H1 (cell line): ENCODE measurements at regions not wholly inside any gene's neighbourhood (a gene's known extent, or its start where the extent isn't known, plus 50 kb on each side); places are given as distances from the start of the nearest gene placed in this dataset.

ENCODE experiments used
- CTCF ChIA-PET: fragments of 300-600 bp; sonication (Branson Sonifier 250); formaldehyde crosslinking; loops from one replicate; lab custom pipeline; 2021; ENCODE audit not compliant: partially characterized antibody; lab: Charles Lee
- POLR2A ChIA-PET: fragments of 300-600 bp; sonication (Branson Sonifier 250); formaldehyde crosslinking; loops from one replicate; lab custom pipeline; 2021; ENCODE audit warnings: inconsistent platforms; ENCODE audit not compliant: partially characterized antibody; lab: Charles Lee
- DNase-seq, 2 experiments: peaks; one replicate each; pipeline versions ENCODE4 v3.0.0 to v3.0.0-alpha.2; 2010 to 2022; ENCODE audit warnings: low spot score in 2 of 2, low read depth in 1 of 2, mixed read lengths in 1 of 2
- FAIRE-seq: peaks from 2 replicates; lab custom pipeline; 2011; peaks lifted over from hg19 to GRCh38; lab: Jason Lieb, UNC
- H2AFZ ChIP-seq: 2 replicates; pipeline ENCODE4 v1.8.1; 2012; ENCODE audit warnings: low read length, inconsistent platforms
- H2AK5ac ChIP-seq: 2 replicates; pipeline ENCODE4 v1.6.1; 2013; ENCODE audit warnings: low read depth, low read length
- H2BK120ac ChIP-seq: replicated peaks from 2 replicates; pipeline ENCODE3; 2013; ENCODE audit warnings: low read depth, low read length, inconsistent platforms
- H2BK12ac ChIP-seq: 2 replicates; pipeline ENCODE4 v1.6.1; 2013; ENCODE audit warnings: low read depth, low read length
- H2BK15ac ChIP-seq: 2 replicates; pipeline ENCODE4 v1.6.1; 2013; ENCODE audit warnings: low read length
- H2BK20ac ChIP-seq: 2 replicates; pipeline ENCODE4 v1.6.1; 2013; ENCODE audit warnings: low read length
- H2BK5ac ChIP-seq: 2 replicates; pipeline ENCODE4 v1.6.1; 2013; ENCODE audit warnings: low read depth, low read length
- H3K14ac ChIP-seq: 2 replicates; pipeline ENCODE4 v1.6.1; 2013; ENCODE audit warnings: inconsistent platforms; ENCODE audit not compliant: insufficient read length
- H3K18ac ChIP-seq: 2 replicates; pipeline ENCODE4 v1.6.1; 2013; ENCODE audit warnings: low read length; ENCODE audit errors: extremely low read depth
- H3K23ac ChIP-seq: 2 replicates; pipeline ENCODE4 v1.6.1; 2013; ENCODE audit warnings: inconsistent platforms; ENCODE audit not compliant: insufficient read length
- H3K23me2 ChIP-seq: 2 replicates; pipeline ENCODE4 v1.6.1; 2013; ENCODE audit warnings: low read depth, low read length
- H3K27ac ChIP-seq: 2 replicates; pipeline ENCODE4 v1.6.1; 2011; ENCODE audit warnings: low read depth, low read length, inconsistent platforms
- H3K27me3 ChIP-seq, 4 experiments: replicated peaks in 1 of 4; 1 replicate in 1 of 4; 2 replicates in 3 of 4; pipeline versions ENCODE4 v1.6.1 to v1.8.1; 2011 to 2013; ENCODE audit warnings: low read length in 3 of 4, mild to moderate bottlenecking in 3 of 4, inconsistent platforms in 2 of 4, mixed read lengths in 2 of 4, moderate library complexity in 1 of 4; ENCODE audit not compliant: control insufficient read depth in 3 of 4, insufficient read depth in 3 of 4; ENCODE audit errors: extremely low read depth in 1 of 4
- H3K36me3 ChIP-seq, 4 experiments: 2 replicates each; pipeline versions ENCODE4 v1.6.1 to v1.8.1; 2011 to 2013; ENCODE audit warnings: mild to moderate bottlenecking in 4 of 4, low read length in 3 of 4, moderate library complexity in 2 of 4, control low read depth in 1 of 4, inconsistent platforms in 1 of 4; ENCODE audit not compliant: insufficient read depth in 4 of 4, control insufficient read depth in 2 of 4
- H3K4ac ChIP-seq: replicated peaks from 2 replicates; pipeline ENCODE3; 2013; ENCODE audit warnings: low read length, low read depth, mixed read lengths, inconsistent platforms; ENCODE audit not compliant: insufficient read length
- H3K4me1 ChIP-seq, 4 experiments: replicated peaks in 1 of 4; 1 replicate in 1 of 4; 2 replicates in 3 of 4; pipeline versions ENCODE4 v1.6.1 to v1.8.1; 2011 to 2013; ENCODE audit warnings: low read length in 3 of 4, inconsistent platforms in 2 of 4, mixed read lengths in 1 of 4; ENCODE audit not compliant: insufficient read depth in 4 of 4, control insufficient read depth in 3 of 4
- H3K4me2 ChIP-seq, 2 experiments: 2 replicates each; pipeline versions ENCODE4 v1.6.1 to v1.8.1; 2011 to 2013; ENCODE audit warnings: low read depth in 2 of 2, low read length in 2 of 2, control low read depth in 1 of 2, inconsistent platforms in 1 of 2, mild to moderate bottlenecking in 1 of 2; ENCODE audit not compliant: insufficient read depth in 1 of 2
- H3K4me3 ChIP-seq, 4 experiments: fragments of 200-600, 300-600 bp in 1 of 4; sonication (generic), shearing (Covaris generic), sonication (Bioruptor Twin) in 1 of 4; 2 replicates each; pipeline versions ENCODE4 v1.5.1 to v1.8.1; 2011 to 2016; ENCODE audit warnings: low read length in 4 of 4, low read depth in 3 of 4, control low read depth in 2 of 4, inconsistent platforms in 2 of 4, mild to moderate bottlenecking in 2 of 4, mixed read lengths in 1 of 4, moderate library complexity in 1 of 4; ENCODE audit not compliant: insufficient read depth in 2 of 4; ENCODE audit errors: extremely low read depth in 1 of 4
- H3K56ac ChIP-seq: replicated peaks from 2 replicates; pipeline ENCODE3; 2013; ENCODE audit warnings: low read depth, mild to moderate bottlenecking, mixed read lengths, low read length, inconsistent platforms; ENCODE audit not compliant: insufficient read length
- H3K79me1 ChIP-seq: 2 replicates; pipeline ENCODE4 v1.6.1; 2013; ENCODE audit warnings: low read depth, low read length, control low read depth
- H3K79me2 ChIP-seq, 2 experiments: 2 replicates each; pipeline versions ENCODE4 v1.6.1 to v1.8.1; 2012 to 2013; ENCODE audit warnings: low read length in 2 of 2, mild to moderate bottlenecking in 2 of 2, inconsistent platforms in 1 of 2; ENCODE audit not compliant: insufficient read depth in 2 of 2, control insufficient read depth in 1 of 2
- H3K9ac ChIP-seq, 4 experiments: replicated peaks in 1 of 4; 1 replicate in 1 of 4; 2 replicates in 3 of 4; pipeline versions ENCODE4 v1.6.1 to v1.8.1; 2011 to 2013; ENCODE audit warnings: low read depth in 3 of 4, low read length in 3 of 4, control low read depth in 2 of 4, mild to moderate bottlenecking in 2 of 4, moderate library complexity in 2 of 4, inconsistent platforms in 1 of 4; ENCODE audit errors: extremely low read depth in 1 of 4
- H3K9me3 ChIP-seq, 2 experiments: 2 replicates each; pipeline versions ENCODE4 v1.6.1 to v1.8.1; 2012 to 2013; ENCODE audit warnings: mild to moderate bottlenecking in 2 of 2, moderate library complexity in 2 of 2, control low read depth in 1 of 2, inconsistent platforms in 1 of 2, low read depth in 1 of 2, low read length in 1 of 2, mixed read lengths in 1 of 2; ENCODE audit not compliant: insufficient read depth in 2 of 2
- H4K20me1 ChIP-seq, 2 experiments: replicated peaks in 1 of 2; 2 replicates each; pipeline versions ENCODE3 to v1.8.1; 2011 to 2013; ENCODE audit warnings: inconsistent platforms in 2 of 2, low read length in 2 of 2, mild to moderate bottlenecking in 1 of 2; ENCODE audit not compliant: insufficient read depth in 2 of 2, control insufficient read depth in 1 of 2
- H4K5ac ChIP-seq: 2 replicates; pipeline ENCODE4 v1.6.1; 2013; ENCODE audit warnings: low read length, low read depth, mixed read lengths, inconsistent platforms; ENCODE audit not compliant: insufficient read length
- H4K8ac ChIP-seq: 2 replicates; pipeline ENCODE4 v1.8.0; 2013; ENCODE audit warnings: mild to moderate bottlenecking, moderate library complexity, low read length, inconsistent platforms; ENCODE audit not compliant: insufficient read depth; ENCODE audit errors: extremely low read depth
- H4K91ac ChIP-seq: replicated peaks from 2 replicates; pipeline ENCODE3; 2013; ENCODE audit warnings: low read length, mixed read lengths, inconsistent platforms; ENCODE audit not compliant: insufficient read length
- ATF3 ChIP-seq: IDR thresholded peaks from 2 replicates; pipeline ENCODE4 v1.6.1; 2011; ENCODE audit warnings: low read depth, mild to moderate bottlenecking, low read length; ENCODE audit not compliant: insufficient read depth
- BACH1 ChIP-seq: IDR thresholded peaks from 2 replicates; pipeline ENCODE4 v1.6.1; 2012; ENCODE audit warnings: low read length, improper control_type of control experiment
- FOSL1 ChIP-seq: IDR thresholded peaks from 2 replicates; pipeline ENCODE4 v1.6.1; 2011; ENCODE audit warnings: mild to moderate bottlenecking, low read depth, low read length, moderate library complexity; ENCODE audit not compliant: insufficient read depth
- HDAC6 ChIP-seq: IDR thresholded peaks from one replicate; pipeline ENCODE4 v1.7.1; 2012; ENCODE audit warnings: low read depth, mild to moderate bottlenecking, inconsistent platforms, low read length, moderate library complexity
- POLR2A ChIP-seq, 2 experiments: IDR thresholded peaks; 1 replicate in 1 of 2; 2 replicates in 1 of 2; pipeline ENCODE4 v1.6.1; 2011; ENCODE audit warnings: low read depth in 2 of 2, low read length in 2 of 2, mild to moderate bottlenecking in 2 of 2; ENCODE audit errors: control extremely low read depth in 1 of 2
- POLR2AphosphoS5 ChIP-seq: IDR thresholded peaks from 2 replicates; pipeline ENCODE4 v1.6.1; 2011; ENCODE audit warnings: low read depth, low read length
- RAD21 ChIP-seq, 2 experiments: IDR thresholded peaks in 1 of 2; conservative IDR thresholded peaks in 1 of 2; 2 replicates each; pipeline ENCODE4 v1.6.1; 2011; ENCODE audit warnings: low read depth in 2 of 2, low read length in 2 of 2, improper control_type of control experiment in 1 of 2, inconsistent platforms in 1 of 2, mild to moderate bottlenecking in 1 of 2, moderate library complexity in 1 of 2
- RNF2 ChIP-seq: fragments of 200-900, 300-1000 bp; sonication (generic); IDR thresholded peaks from 2 replicates; pipeline ENCODE4 v1.7.1; 2016; ENCODE audit warnings: borderline replicate concordance, low read depth, mild to moderate bottlenecking, antibody characterized with exemption, low read length; ENCODE audit not compliant: poor library complexity, severe bottlenecking; ENCODE audit errors: missing control alignments
- SAP30 ChIP-seq: fragments of 300-600 bp; sonication (generic); IDR thresholded peaks from 2 replicates; pipeline ENCODE4 v1.7.1; 2012; ENCODE audit warnings: low read length, moderate library complexity, mild to moderate bottlenecking, inconsistent platforms; ENCODE audit not compliant: insufficient read depth, insufficient replicate concordance
- SIX5 ChIP-seq: IDR thresholded peaks from 2 replicates; pipeline ENCODE4 v1.6.1; 2011; ENCODE audit warnings: mild to moderate bottlenecking, low read depth, low read length
- TAF7 ChIP-seq: optimal IDR thresholded peaks from 2 replicates; pipeline ENCODE3; 2011; ENCODE audit warnings: low read depth, mild to moderate bottlenecking, inconsistent platforms, low read length, moderate library complexity, borderline replicate concordance
- TEAD4 ChIP-seq: IDR thresholded peaks from 2 replicates; pipeline ENCODE4 v1.6.1; 2012; ENCODE audit warnings: low read depth, low read length, inconsistent platforms, mixed read lengths
- YY1 ChIP-seq: IDR thresholded peaks from 2 replicates; pipeline ENCODE4 v1.6.1; 2011; ENCODE audit warnings: low read depth, mild to moderate bottlenecking, low read length
- ZNF274 ChIP-seq: IDR thresholded peaks from 2 replicates; pipeline ENCODE4 v1.7.0; 2012; ENCODE audit warnings: low read length, borderline replicate concordance; ENCODE audit errors: extremely low read depth
- WGBS, 2 experiments: shearing (Covaris generic) in 1 of 2; methylation state at CpG; one replicate each; pipeline versions ENCODE4 v1.1.6 to v1.1.7; 2013 to 2015; ENCODE audit warnings: low lambda C conversion rate in 2 of 2, mixed read lengths in 2 of 2, inconsistent platforms in 1 of 2, low coverage in 1 of 2, missing lambda C conversion rate in 1 of 2; ENCODE audit not compliant: insufficient replicate concordance in 2 of 2, insufficient coverage in 1 of 2, insufficient read length in 1 of 2; ENCODE audit errors: extremely low coverage in 1 of 2, missing lambda C conversion rate in 1 of 2; 5-methylcytosine and 5-hydroxymethylcytosine counted together

GRCh38 chr5:68468322-68468721 is 252.8 kb downstream of the PIK3R1 start:
- 97% methylated on average over 4 of the region's 4 CpGs; no CpG with 5 or more reads in 1 of the 2 experiments for WGBS, 2 experiments
- Histone ChIP-seq H3K18ac (no peak overlapping the region), H2BK120ac (no peak overlapping the region), H4K5ac (no peak overlapping the region), H2AFZ (no peak overlapping the region), H2BK5ac (no peak overlapping the region), H4K20me1 (no peaks in the 10 kb centered on the region), H3K79me1 (no peaks in the 10 kb centered on the region), H3K56ac (no peak overlapping the region), H2BK12ac (no peak overlapping the region), H3K4ac (no peak overlapping the region), H3K23ac (no peak overlapping the region), H3K36me3 (no peaks in the 10 kb centered on the region), H2BK20ac (no peak overlapping the region), H3K4me3 (no peak overlapping the region), H3K4me1 (no peaks in the 10 kb centered on the region), H3K23me2 (no peaks in the 10 kb centered on the region; the same call in 1 of the 2 replicates), H3K9ac (no peak overlapping the region), H2AK5ac (no peak overlapping the region), H4K8ac (no peak overlapping the region), H3K9me3 (no peaks in the 10 kb centered on the region), H3K14ac (no peak overlapping the region), H3K79me2 (no peaks in the 10 kb centered on the region), H4K91ac (no peak overlapping the region), H3K27me3 (no peaks in the 10 kb centered on the region), H2BK15ac (no peak overlapping the region), H3K4me2 (no peak overlapping the region), H3K27ac (no peak overlapping the region)
- FAIRE-seq = no peak
- ChIA-PET CTCF (interaction anchor here (0.6 kb wide), 1 partner anchor 34 kb away, joined by 3 read pairs; no protein-coding TSS in a partner anchor), POLR2A (no interaction called here)
- DNase-seq = no peak
- TF ChIP-seq FOSL1 (no peak), RAD21 (IDR thresholded peaks at IDR 0.05 in 1 of 2, conservative IDR thresholded peaks at IDR 0.05 in 1 of 2; ENCODE audit: low read depth in 2 of 2, low read length in 2 of 2) (no peak), TAF7 (no peak), TEAD4 (no peak), POLR2AphosphoS5 (no peak), RNF2 (no peak), ZNF274 (no peak), SIX5 (no peak), SAP30 (no peak), ATF3 (no peak), BACH1 (no peak), POLR2A (IDR thresholded peaks at IDR 0.05; ENCODE audit: control extremely low read depth in 1 of 2, low read depth in 2 of 2, low read length in 2 of 2) (no peak), HDAC6 (no peak), YY1 (no peak)
